ENCODE measurements at regions not wholly inside any gene's neighbourhood (a gene's known extent, or its start where the extent isn't known, plus 50 kb on each side); places are given as distances from the start of the nearest gene placed in this dataset.
A peak's percentile ranks its signal among the peaks of the same experiment; 100 is the strongest.

DNA sequence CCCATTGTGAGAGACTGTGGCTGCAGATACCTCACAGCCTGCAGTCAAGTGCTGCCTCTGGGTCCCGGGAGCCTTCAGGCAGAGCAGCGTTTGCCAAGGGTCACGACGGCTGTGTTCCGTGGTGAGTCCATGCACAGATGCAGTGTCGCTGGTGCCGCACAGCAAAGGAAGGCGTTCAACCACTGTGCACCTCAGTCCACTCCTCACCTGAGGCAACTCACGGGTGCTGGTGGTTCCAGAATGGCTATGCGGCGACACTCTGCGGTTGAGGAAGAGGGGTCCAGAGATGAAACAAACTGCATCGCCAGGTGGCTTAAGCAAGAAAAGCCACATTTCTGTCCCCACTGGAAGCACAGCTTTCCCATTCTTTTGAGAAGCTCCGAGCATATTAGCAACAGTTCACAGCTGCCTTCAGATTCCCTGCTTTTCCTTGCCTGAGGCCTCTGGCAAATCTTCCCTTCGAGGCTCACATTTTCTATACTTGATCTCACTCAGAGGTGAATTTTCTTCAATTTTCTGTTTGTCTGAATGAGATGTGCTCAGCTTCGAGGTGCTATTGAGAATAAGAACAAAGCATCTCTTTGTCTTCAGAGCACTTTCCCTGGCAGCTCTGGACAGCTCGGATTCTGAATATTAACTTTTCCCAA, 208.8 kb upstream of the TWIST2 start:
- no peak for DNase-seq

DNA sequence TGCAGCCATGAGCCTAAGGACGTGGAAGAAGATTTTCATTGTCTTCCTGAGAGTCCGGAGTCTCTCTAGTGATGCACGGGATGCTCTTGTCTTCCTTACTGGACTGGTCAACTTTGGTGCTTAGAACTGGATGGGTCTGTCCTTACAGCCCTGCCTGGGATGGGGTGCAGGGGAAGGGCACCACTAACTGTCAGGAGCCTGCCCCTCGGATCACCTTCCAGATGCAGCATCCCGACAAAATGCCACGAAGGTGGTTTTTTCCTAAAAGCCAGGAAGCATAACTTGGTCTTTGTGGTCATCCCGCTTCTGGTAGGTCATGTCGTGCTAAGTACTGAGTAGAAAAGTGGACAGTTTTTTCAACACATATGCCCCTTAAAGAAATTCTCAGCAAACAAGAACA, 207.4 kb upstream of the TWIST2 start:
- no peak for DNase-seq

DNA sequence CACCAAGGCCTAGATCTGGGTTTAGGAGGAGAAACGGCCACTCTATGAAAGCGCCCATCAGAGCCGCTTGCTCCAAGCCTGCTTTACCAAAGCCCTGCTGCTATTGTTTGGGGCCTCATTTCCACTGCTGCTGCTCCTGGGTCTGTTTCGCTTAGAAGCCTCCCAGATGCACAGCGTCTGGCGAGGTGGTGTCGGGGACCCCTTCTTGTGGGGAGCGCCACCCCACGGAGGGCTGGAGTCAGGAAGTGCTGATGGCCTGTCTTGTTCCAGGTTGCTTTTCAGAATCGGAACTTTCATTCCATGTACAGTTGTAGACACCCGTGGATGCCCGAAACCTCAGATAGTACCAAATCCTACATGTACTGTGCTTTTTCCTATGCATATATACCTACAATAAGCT, 204.9 kb upstream of the TWIST2 start:
- no peak for DNase-seq

DNA sequence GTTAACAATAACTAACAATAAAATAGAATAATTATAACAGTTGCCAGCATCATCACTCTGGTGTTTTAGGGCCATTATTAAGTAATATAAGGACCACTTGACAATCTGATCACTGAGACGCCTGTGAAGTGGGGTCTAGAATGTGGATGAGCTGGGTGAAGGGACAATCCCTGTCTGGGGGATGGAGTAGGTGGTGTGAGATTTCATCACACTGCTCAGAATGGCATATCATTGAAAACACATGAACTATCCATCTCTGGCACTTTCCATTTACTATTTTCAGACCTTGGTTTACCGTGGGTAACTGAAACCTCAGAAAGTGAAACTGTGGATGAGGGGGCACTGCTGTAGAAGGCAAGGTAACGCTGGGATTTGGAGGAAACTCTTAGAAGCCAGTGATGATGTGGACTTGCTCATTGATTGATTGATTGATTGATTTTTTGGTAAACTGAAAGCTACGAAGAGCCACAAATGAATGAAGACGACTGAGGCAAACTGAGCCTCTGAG, 204.4 kb upstream of the TWIST2 start:
- DNase-seq = no peak

DNA sequence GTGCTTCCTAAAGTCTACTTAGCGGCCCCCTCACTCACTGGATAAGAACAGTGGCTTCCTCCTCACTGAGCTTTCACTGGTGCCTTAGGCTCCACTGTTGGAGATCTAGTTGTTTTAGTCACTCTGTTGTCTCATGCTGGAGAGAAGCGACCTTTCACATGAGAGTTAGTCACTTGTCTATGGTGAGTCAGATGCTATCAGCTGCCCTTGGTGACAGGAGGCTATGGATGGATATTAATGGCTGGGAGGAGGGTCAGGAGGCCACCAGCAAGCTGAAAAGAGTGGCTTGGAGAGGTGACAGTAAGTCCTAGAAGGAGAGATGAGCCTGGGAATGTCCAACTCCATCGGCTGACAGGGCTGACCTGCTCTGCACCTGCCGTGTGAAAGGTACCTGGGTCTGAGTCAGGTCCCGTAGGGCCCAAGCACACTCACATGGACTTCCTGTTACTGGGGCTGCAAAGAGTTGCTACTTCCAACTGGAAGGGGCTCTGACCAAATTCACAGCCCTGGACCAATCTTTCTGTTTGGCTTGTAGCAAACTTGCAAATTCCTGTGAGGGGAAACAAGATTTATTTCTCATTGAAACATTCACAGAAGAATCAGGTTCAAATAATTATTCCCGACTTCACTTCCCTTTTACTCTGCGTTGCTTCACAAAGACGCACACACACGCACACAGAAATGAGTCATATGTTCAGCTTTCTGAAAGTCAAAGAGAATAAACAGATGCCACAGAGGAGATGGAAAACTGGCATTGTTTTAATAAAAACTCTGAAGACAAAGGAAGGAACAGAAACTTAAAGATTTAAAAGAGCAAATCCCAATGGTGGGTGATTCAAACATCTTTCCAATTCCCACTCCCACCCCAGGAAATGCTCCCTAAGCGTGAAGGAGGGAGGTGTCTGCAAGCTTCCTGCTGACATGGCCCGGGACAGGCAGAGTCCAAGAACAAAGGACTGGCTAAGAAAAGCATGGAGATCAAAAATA, 203.5 kb upstream of the TWIST2 start:
- no peak for DNase-seq

DNA sequence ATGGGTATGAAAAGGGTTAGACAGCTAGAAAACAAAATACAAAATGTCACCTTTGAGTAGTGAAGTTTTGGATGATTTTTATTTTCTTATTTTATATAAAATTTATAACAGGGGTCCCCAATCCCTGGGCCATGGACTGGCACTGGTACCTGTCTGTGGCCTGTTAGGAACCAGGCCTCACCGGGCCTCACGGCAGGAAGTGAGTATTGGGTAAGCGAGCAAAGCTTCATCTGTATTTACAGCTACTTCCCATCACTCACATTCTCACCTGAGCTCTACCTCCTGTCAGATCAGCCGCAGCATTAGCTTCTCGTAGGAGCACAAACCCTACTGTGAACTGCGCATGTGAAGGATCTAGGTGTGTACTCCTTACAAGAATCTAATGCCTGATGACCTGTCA, 202.8 kb upstream of the TWIST2 start:
- DNase-seq = no peak

DNA sequence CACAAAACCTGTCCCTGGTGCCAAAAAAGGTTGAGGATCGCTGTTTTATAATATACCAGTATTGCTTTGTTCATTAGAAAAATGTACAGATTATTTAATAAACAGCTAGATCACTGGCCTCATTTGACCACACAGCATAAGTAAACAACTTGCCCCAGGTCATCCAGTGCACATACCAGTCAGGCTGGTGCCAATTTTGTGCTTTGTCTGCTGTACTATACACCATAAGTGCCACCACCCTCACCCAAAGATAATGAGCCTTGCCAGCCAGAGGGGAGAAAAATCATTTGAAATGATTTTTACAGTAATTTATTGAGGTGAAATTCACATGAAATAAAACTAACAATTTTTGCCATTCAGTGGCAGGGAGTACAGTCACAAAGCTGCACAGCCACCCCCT, 202.2 kb upstream of the TWIST2 start:
- no peak for DNase-seq

DNA sequence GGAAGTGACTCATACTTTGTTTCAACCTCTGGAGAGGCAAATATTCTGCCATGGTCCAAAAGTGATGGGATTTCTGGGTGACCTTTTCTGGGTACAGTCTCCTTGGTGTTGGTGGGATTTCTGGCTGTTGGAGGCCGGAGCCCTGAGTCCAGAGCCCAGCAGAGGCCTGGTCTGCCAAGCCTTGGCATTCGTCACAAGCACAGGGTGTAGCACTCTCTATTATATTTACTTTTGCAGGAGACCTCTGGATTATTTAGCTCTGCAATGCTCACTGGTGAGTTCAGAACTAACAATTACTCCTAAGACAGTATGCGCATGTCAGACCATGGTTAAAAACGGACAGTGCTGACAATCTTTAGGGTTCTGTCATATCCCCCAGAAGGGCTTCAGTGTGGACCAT, 201.6 kb upstream of the TWIST2 start:
- no peak for DNase-seq

DNA sequence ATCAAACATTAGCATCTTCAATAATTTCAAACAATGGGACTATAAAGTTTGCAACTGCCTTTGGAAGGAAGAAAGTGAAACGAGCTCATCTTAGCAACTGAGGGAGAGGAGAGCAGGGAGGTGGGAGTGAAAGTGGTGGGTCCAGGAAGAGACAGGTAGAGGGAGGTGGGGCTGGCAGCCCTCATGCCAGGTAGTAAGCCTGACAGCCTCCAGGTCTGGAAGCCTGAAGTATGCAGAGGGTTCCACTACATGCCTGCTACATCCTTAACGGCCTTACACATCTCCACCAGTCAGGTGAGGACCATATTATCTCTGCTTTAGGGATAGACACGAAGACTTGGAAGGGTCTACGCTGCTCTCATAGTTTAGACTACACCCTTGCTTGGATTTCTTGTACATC, 201.1 kb upstream of the TWIST2 start:
- no peak for DNase-seq

DNA sequence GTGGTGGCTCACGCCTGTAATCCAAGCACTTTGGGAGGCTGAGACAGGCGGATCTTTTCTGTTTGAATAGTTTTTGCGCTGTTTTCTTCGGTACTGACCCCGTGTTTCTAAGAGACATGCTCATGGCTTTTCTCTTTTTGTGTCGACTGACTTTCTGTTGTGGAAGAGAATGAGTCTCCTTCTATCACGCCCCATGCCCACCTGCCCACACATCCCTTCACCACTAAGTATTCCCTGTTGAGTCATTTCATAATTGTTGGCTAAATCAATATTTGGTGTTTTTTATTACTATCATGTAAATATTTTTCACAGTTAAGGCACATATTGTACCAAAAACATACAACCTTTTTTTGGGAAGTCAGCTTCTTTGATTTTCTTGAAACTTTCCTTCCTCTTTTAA, 198.8 kb upstream of the TWIST2 start:
- no peak for DNase-seq

DNA sequence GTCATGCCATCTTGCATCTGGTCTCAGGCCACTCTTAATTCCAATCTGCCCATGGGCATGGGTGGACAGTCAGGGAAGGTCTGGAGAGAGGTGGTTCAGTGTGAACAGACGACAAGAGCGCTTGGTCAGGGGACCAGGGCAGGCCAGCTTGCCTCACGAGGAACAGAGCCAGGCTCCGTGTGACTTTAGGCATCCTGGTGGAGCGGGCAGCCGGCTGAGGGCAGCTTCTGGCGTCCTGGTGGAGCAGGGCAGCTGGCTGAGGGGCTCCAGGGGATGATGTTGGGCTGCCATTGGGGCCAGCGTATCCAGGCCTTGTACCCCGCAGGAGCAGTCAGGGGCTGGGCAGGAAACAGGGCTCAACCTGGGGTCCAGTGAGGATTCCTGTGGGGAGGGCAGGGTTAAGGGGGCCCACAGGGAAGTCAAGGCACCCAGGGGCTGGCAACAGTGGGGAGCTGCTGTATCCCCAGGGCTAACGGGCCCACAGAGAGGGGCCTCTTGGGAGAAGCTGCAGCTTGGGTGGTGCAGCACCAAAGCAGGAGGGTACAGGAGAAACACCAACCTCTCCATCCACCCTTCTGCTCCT, 197.9 kb upstream of the TWIST2 start:
- DNase-seq = no peak

DNA sequence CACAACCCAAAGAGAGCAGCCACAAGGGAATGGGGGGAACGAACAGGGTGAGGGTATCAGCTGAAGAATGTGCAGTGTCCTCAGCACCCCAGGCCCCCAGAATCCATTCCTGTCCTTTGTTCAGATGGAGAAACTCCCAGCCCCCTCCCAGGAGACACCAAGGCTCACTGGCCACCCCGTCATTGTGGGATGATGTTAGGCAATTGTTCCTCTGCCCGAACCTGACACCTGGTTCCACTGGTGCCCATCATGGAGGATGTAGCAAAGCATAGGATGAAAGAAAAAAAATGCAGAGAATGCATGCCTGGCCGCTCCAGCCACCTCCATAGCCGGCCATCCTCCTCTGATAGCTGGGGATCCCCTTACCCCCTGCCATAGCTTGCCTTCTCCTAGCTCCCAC, 197.3 kb upstream of the TWIST2 start:
- DNase-seq = no peak

DNA sequence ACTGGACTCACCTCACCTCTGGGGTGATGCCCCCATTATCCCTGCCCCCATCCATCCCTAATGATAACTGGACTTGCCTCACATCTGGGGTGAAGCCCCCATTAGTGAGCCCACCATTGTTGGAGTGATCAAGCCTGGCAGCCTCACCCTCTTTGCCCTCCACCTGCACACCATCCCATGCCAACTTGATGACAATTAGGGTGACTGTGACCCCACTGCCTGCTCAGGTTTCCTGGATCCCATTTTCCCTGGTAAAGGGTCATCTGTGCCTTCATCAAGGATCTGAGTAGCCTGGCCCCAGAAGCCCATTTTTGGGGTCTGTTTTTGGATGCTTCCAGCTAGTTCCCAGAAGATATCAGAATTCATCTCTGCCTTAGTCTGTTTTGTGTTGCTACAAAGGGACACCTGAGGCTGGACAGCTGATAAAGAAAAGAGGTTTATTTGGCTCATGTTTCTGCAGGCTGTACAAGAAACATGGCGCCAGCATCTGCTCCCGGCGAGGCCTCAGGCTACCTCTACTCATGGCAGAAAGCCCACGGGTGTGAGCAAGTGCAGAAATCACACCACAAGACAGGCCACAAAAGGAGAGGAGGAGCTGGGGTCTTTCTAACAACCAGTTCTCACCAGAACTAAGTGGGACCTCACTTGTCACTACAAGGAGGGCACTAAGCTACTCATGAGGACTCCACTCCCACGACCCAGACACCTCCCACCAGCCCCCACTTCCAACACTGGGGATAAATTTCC, 196.4 kb upstream of the TWIST2 start:
- DNase-seq = no peak

DNA sequence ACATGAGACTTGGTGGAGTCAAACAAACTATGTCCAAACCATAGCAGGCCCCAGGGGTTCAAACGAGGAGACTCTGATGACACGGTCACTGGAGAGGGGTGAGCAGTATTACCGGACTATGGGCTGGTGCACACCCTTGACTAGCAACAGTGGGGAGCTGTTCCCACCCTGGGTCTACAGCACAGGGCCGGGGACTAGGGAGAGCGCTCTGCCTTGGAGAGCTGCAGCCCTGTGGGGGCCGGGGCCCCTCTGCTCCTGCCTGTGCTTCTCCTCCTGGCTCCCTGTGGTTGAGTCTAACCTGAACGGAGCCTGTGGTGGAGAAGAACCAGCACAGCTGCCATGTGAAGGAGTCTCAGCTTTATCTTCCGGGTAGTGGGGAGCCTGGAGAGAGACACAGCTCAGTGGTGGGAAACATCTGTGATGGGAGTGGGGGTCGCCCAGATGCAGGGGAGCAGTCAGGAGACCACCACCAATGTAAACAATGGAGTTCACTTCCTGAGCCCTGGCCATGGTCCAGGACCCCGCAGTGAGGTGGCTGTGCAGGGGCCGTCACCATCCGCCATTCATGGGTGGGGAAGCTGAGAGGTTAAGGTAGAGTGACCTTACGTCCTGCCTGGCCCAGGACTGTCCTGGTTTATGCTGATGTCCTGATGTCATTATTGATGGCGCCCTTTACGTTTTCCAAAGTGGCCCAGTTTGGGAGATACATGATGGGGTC, 195.7 kb upstream of the TWIST2 start:
- no peak for DNase-seq

DNA sequence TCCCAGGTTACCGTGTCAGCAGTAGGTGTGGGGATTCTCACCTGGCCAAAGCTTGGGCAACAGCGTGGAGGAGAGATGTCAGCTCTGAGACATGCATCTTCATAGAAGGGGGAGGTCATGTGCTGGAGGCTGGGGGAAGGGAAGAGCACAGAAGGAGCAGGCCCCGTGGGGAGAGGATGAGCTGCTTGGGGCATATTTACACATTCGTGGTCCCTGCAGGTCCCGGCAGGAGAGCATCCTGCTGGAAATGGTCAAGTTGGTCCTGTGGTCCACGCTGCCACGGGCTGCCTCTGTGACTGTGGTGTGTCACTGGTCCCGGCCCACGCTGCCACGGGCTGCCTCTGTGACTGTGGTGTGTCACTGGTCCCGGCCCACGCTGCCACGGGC, 195.1 kb upstream of the TWIST2 start:
- DNase-seq = no peak

DNA sequence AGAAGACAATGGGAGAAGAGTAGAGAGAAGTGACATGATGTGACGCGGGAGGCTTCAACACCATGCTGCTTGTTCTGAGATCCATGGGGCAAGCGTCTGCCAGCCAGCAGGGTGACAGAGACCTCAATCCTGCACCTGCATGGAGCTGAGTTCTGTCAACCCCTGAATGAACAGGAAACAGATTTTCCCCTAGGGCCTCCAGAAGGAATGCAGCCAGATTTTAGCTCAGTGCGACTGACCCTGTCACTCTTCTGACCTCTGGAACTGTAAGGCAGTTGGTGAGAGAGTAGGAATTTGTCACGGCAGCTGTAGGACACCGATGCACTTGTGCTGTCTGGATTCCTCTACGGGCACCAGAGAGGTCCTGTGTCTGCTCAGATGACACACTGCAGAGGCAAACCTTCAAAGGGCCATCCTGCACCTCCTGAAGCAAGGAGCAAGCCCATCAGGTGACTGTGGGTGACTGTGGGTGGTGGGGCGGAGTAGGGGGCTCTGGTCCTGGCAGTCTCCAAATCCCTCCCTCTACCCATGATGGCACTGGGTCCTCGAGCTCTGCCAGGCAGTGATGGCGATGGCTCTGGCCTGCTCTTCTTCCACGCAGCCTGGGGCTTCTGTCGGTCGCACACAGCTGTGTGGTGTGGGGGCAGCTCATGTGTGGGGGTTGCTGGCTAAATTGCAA, 194.3 kb upstream of the TWIST2 start:
- peak; percentile 8 for DNase-seq

DNA sequence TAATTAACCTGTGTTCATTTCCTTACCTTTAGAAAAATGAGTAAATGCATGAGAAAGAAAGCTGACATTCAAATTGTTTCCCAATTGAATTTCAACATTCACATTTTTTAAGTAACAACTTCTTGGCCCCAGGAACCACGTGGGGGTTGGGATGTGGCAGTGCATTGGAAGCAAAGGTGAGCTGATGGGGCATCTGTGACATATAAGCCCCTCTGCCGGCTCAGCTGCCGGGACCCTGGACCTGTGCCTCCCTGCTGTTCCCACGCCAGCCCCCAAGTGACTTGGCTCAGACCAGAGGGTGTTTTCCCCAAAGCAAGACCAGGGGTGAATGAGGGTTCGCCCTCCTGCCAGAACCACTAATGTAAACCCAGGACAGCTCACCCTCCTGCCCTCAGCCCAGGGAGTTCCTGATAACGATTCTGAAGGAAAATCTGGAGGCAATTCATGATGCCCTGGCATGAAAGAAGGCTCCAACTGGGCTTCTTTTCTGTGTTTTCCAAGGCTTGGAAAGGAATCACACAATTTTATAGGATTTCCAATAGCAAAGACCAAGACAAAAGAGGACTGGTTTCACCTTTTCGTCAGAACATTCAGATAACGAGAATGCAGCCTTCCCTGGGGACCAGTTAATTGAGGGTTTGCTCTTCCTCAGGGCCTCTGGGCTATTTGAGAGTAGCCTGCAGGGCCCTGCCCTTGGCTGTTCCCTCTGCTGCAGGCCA, 193.2 kb upstream of the TWIST2 start:
- DNase-seq = no peak

DNA sequence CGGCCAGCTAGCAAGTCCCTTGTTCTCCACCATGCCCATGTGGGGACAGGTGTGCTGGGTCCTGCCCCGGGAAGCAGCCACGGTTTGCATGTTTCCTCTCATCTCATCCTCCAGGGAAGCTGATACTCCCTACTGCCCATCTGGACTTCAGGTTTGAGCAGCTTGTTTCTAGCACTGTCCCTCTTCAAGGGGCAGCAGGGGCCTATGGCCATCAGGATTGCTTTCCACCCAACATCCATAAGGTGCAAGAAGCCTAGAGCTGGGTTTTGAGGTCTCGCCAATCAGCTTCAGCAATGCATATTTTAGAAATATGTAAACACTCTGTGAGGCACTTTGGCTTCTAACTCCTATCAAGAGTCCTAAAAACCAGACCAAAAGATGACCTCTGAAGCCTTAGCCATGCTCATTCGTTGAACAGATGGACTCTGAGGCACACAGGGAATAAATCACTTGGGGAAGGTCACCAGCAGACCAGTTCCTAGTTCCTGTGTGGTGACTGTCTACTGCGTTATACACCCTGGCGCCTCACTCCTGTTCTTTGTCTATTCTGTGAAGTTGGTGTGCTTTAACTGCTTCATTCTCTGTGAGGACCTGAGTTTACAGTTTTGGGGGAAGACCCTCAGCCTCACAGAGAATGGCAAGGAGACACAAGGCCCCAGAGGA, 192.6 kb upstream of the TWIST2 start:
- no peak for DNase-seq

DNA sequence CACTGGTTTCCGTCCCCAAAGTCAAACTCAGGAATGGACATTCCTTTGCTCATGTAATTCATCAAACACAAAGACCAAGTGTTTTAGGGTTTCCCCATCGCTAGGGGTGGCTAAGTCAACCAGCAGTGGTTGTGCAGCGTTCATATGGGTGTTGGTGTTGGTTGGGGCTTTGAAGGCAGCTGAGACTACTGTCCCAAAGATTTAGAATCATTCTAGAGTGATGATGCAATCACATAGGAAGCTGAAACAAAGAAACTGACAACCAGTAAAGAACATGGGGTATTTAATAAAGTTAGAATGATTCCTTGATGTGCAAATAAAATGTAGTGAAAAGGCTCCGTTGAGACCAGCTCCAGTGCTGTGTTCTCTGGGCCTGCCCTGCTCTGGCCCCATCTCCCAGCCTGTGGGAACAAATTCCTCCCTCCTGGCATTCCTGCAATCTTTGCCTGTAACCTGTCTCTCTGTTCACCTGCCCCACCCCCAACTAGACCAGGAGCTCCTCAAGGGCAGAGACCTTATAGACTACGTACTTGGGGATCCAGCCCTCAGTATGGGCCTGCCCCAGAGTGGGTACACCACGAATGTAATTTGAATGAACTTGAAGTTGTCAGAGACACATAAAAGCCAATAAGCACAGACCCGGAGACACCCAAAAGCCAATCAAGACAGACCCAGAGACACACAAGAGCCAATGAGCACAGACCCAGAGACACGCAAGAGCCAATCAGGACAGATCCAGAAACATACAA, 191.7 kb upstream of the TWIST2 start:
- DNase-seq = no peak
